Stimulated activated CD8-positive, alpha-beta memory T cell treated with anti-CD3 and anti-CD28 coated beads, Interleukin-12 subunit alpha, Interleukin-12 subunit beta, amount 100 ng/mL, for 4 hours (primary cell): ENCODE measurements at regions not wholly inside any gene's neighbourhood (a gene's known extent, or its start where the extent isn't known, plus 50 kb on each side); places are given as distances from the start of the nearest gene placed in this dataset.
"Not testable (repeated sequence)": the region's sequence is repeated elsewhere in the genome, so short reads cannot be mapped to it uniquely, and the experiment has no call there.

Source experiments
- DNase-seq: peaks from one replicate; pipeline ENCODE4 v3.0.0-alpha.2; 2020; ENCODE audit warnings: low read depth

GRCh38 chr15:84547150-84547549 is 53.7 kb upstream of the ZSCAN2 start:
- not testable (repeated sequence) for DNase-seq

- not testable (repeated sequence) for DNase-seq
Measured at GRCh38 chr15:84550503-84550902, 50.3 kb upstream of the ZSCAN2 start.
